NOMO-1 treated with dmso at 0.1 percent for 144 hours (cell line): ENCODE measurements at regions not wholly inside any gene's neighbourhood (a gene's known extent, or its start where the extent isn't known, plus 50 kb on each side); places are given as distances from the start of the nearest gene placed in this dataset.

Experiments
- DNase-seq: peaks from one replicate; lab custom pipeline; 2025; ENCODE audit not compliant: unreplicated experiment; lab: John Stamatoyannopoulos, UW

GRCh38 chr6:134866563-134866962 lies 83.3 kb downstream of the ALDH8A1 start:
- DNase-seq = no peak

GRCh38 chr6:134864558-134864957 lies 85.3 kb downstream of the ALDH8A1 start:
- DNase-seq = no peak

- DNase-seq = no peak
These were observed 86.0 kb downstream of the ALDH8A1 start for GRCh38 chr6:134863763-134864510.

GRCh38 chr6:134854366-134854765 lies 95.5 kb downstream of the ALDH8A1 start:
- DNase-seq = no peak

- no peak for DNase-seq
These were observed 96.5 kb downstream of the ALDH8A1 start for GRCh38 chr6:134853111-134854055.

- no peak for DNase-seq
These were observed 98.4 kb downstream of the ALDH8A1 start for GRCh38 chr6:134851548-134851947.

GRCh38 chr6:134850721-134851305 lies 99.1 kb downstream of the ALDH8A1 start:
- no peak for DNase-seq

GRCh38 chr6:134849920-134850447 lies 99.9 kb downstream of the ALDH8A1 start:
- DNase-seq = no peak

GRCh38 chr6:134848076-134848475 lies 101.8 kb downstream of the ALDH8A1 start:
- no peak for DNase-seq

- no peak for DNase-seq
These were observed 103.0 kb downstream of the ALDH8A1 start for GRCh38 chr6:134846865-134847264.

- DNase-seq = no peak
These were observed 103.9 kb downstream of the ALDH8A1 start for GRCh38 chr6:134846031-134846430.

GRCh38 chr6:134844120-134844519 lies 105.8 kb downstream of the ALDH8A1 start:
- no peak for DNase-seq

- DNase-seq = no peak
These were observed 109.6 kb downstream of the ALDH8A1 start for GRCh38 chr6:134840086-134840867.

- no peak for DNase-seq
These were observed 113.9 kb downstream of the ALDH8A1 start for GRCh38 chr6:134835993-134836392.

GRCh38 chr6:134830940-134831339 lies 119.0 kb downstream of the ALDH8A1 start:
- DNase-seq = no peak

GRCh38 chr6:134830194-134830593 lies 119.7 kb downstream of the ALDH8A1 start:
- DNase-seq = no peak

GRCh38 chr6:134828641-134829040 lies 121.3 kb downstream of the ALDH8A1 start:
- no peak for DNase-seq

- DNase-seq = no peak
These were observed 122.8 kb downstream of the ALDH8A1 start for GRCh38 chr6:134826889-134827737.

- no peak for DNase-seq
These were observed 126.2 kb downstream of the ALDH8A1 start for GRCh38 chr6:134823710-134824034.
